ENCODE measurements at regions not wholly inside any gene's neighbourhood (a gene's known extent, or its start where the extent isn't known, plus 50 kb on each side); places are given as distances from the start of the nearest gene placed in this dataset.
"Not testable (repeated sequence)": the region's sequence is repeated elsewhere in the genome, so short reads cannot be mapped to it uniquely, and the experiment has no call there.

DNA sequence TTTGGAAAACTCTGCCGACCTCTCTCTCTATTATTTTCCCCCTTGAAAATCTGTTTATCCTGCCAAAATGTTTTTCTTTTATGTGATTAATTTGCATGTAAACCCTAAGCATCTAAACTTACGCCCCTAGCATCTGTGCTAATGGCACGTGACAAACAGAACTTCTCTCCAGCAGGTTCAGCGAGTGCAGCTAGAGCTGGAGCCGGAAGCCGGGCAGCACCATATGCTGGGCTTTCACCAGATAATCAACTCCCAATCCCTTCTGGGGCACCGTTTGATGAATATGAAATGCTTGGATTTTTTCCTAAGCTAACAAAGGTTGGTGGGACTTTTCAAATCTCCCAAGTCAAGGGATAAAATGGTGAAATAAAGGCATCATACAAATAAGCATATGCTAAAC, 667.5 kb upstream of the TMEM132C start:
- peak; percentile 52 for DNase-seq (ENCODE audit: low spot score)
- in situ Hi-C loops (cut with HindIII; ENCODE audit: low sequenced_read_pairs): no loop called here

GRCh38 chr12:127600211-127600610, 666.8 kb upstream of the TMEM132C start:
- no peak for DNase-seq (ENCODE audit: low spot score)

GRCh38 chr12:127606476-127607015, 660.4 kb upstream of the TMEM132C start:
- in situ Hi-C loops (cut with HindIII; ENCODE audit: low sequenced_read_pairs): no loop called here
- DNase-seq (ENCODE audit: low spot score): peak; percentile 35

More at GRCh38 chr12:127600211-127600610, 666.8 kb upstream of the TMEM132C start:
- in situ Hi-C loops (cut with HindIII; ENCODE audit: low sequenced_read_pairs): no loop called here

DNA sequence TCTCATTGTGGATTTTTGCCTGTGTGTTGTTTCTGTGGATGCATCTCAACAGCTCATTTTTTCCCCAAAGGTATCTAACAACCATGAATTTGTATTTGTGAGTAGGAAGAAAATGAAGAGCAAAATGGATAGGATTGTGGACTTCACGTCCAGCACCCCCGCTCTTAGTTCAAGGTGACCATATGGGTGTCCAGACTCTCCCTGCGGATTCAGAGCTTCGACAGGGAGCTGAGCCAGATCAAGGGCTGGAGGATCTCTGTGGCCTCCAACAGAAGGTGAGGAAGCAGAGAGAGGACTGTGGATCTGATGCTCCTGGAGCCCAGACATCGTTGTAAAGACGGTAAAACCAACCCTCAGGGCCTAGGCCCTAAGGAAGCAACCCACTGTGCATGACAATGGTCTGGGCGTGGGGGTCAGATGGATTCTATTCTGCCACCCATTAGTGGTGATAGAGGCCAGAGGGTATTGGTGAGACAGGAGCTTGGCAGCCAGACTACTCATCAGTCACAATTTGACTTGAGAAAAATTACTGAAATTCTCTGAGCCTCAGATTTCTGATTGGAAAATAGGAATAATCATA, 659.7 kb upstream of the TMEM132C start:
- peak; percentile 77 for DNase-seq (ENCODE audit: low spot score)
- in situ Hi-C loops (cut with HindIII; ENCODE audit: low sequenced_read_pairs): no loop called here

- DNase-seq (ENCODE audit: low spot score); in situ Hi-C loops (cut with HindIII; ENCODE audit: low sequenced_read_pairs): not testable (repeated sequence)
Observed at GRCh38 chr12:127608359-127608758, 658.6 kb upstream of the TMEM132C start.

DNA sequence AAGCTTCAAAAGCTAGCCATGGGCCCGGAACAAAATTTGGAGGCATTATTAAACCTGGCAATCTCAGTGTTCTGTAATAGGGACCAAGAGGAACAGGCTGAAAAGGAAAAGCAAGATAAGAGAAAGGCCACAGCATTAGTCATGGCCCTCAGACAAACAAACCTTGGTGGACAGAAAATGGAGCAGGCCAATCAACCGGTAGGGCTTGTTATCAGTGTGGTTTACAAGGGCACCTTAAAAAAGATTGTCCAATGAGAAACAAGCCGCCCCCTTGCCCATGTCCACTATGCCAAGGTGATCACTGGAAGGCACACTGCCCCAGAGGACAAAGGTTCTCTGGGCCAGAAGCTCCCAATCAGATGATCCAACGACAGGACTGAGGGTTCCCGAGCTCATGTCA, 653.9 kb upstream of the TMEM132C start:
- in situ Hi-C loops (cut with HindIII; ENCODE audit: low sequenced_read_pairs): no loop called here
- DNase-seq (ENCODE audit: low spot score): no peak

- in situ Hi-C loops (cut with HindIII; ENCODE audit: low sequenced_read_pairs): no loop called here
- peak; percentile 74 for DNase-seq (ENCODE audit: low spot score)
Observed at GRCh38 chr12:127619869-127620734, 646.9 kb upstream of the TMEM132C start.

- in situ Hi-C loops (cut with HindIII; ENCODE audit: low sequenced_read_pairs): no loop called here
- DNase-seq (ENCODE audit: low spot score): peak; percentile 74
Observed at GRCh38 chr12:127620735-127621355, 646.1 kb upstream of the TMEM132C start.

GRCh38 chr12:127621366-127621765, 645.6 kb upstream of the TMEM132C start:
- in situ Hi-C loops (cut with HindIII; ENCODE audit: low sequenced_read_pairs): no loop called here
- DNase-seq (ENCODE audit: low spot score): peak; percentile 53

DNA sequence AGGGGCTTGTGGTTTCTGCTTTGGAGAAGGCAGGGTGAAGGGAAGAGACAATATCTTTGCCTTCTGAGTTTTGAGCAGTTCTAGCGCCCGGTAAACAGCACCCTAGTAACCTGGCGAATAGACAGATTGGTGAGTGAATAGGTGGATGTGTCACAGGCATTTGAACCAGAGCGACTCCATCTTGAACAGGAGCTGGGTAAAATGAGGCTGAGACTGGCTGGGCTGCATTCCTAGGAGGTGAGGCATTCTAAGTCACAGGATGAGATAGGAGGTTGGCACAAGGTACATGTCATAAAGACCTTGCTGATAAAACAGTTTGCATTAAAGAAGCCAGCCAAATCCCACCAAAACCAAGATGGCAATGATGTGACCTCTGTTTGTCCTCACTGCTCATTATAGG, 643.6 kb upstream of the TMEM132C start:
- no peak for DNase-seq (ENCODE audit: low spot score)
- in situ Hi-C loops (cut with HindIII; ENCODE audit: low sequenced_read_pairs): no loop called here

DNA sequence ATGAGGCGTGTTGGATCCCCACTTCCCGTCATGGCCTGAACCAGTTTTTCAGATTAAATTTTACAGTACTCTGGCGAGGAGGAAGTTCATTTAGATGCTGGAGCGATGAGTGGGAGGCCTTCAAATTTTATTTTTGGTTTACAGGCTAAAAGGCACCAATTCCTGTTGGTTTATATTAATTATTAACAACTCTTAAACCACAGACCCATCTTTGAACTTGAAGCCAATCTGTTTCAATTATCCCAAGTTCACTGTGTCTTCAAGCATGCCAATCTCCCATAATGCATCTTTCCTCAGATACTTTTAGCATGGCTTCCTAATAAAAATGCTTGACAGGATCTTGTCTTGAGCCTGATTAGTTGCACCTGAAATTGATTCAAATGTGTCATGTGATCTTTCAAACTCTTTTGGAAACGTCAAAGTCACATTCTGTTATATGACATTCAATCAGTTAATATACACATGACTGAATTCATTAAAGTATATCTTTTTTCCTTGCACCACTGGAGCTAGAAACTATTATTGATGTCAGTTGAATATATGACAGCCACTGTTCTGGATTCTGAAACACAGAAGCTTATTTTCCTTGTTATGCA, 641.7 kb upstream of the TMEM132C start:
- in situ Hi-C loops (cut with HindIII; ENCODE audit: low sequenced_read_pairs): no loop called here
- DNase-seq (ENCODE audit: low spot score): no peak

- in situ Hi-C loops (cut with HindIII; ENCODE audit: low sequenced_read_pairs): no loop called here
- no peak for DNase-seq (ENCODE audit: low spot score)
Observed at GRCh38 chr12:127628645-127629044, 638.3 kb upstream of the TMEM132C start.

GRCh38 chr12:127629066-127629820, 637.7 kb upstream of the TMEM132C start:
- no peak for DNase-seq (ENCODE audit: low spot score)
- in situ Hi-C loops (cut with HindIII; ENCODE audit: low sequenced_read_pairs): no loop called here

DNA sequence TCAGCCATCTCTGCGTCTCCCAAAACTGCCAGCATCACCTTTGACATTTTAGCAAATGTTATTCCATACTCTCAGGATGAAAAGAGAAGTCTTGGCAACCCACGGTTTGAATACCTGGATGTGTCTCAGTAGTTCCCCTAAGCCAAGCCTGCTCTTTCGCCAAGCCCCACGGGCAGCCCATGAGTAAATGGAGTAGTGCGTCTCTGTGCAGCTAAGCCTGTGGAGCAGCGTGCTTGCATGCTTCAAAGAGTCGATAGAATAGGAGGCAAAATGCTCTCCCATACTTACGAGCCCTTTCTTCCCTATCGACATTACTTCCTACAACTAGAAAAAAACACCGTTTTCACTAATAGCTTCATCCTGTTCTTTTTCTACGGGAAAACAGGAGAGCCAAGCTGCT, 634.5 kb upstream of the TMEM132C start:
- in situ Hi-C loops (cut with HindIII; ENCODE audit: low sequenced_read_pairs): no loop called here
- DNase-seq (ENCODE audit: low spot score): peak; percentile 66

- in situ Hi-C loops (cut with HindIII; ENCODE audit: low sequenced_read_pairs): no loop called here
- DNase-seq (ENCODE audit: low spot score): no peak
Observed at GRCh38 chr12:127635838-127636237, 631.1 kb upstream of the TMEM132C start.

DNA sequence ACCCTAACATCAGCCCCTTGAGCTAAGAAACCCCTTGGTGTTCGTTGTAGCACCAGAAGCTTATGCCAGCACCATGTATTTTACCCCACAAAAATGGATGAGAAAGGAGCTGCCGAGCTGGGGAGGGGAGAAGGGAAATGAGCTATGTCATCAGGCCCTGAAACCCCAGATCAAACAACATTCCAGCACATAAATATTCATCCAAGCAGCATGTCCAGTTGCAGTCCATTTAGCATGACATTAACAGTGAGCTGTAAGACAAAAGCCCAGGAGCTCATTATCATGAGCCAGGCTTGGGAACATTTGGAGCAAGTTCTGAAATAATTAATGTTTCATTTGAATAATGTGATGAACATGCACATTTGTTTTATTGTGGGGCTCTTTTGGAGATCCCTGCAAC, 630.1 kb upstream of the TMEM132C start:
- in situ Hi-C loops (cut with HindIII; ENCODE audit: low sequenced_read_pairs): no loop called here
- no peak for DNase-seq (ENCODE audit: low spot score)

DNA sequence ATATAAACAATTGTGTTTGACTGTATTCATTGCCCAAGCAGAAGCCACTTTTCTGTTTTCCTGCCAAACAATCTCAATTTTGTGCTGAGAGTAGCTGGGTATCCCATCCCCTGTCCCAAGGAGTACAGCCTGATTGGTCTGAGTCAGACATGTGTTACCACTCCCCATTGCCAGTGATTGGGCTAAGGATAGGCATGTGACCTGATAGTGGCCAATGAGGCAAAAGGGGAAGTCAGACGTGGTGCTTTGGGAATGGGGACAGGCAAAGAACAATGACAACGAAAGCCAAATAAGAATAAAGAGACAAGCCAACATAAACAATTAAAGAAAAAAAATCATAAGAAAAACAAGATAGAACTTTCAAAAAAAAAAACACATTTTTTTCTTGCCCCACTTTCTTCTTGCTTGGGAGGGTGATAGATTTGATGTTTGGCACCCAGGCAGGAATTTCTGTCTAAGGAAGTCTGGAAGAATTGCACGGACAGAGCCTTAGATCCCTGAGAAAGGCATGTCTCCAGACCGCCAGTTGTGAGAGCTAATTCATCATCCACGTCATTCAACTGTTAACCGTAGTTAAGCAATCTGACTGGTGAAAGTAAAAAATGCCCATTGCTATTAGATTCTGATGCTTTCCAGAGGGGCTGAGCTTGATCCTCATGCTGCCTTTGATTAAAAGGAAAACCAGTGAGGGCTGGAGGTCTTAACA, 626.6 kb upstream of the TMEM132C start:
- DNase-seq (ENCODE audit: low spot score): no peak
- in situ Hi-C loops (cut with HindIII; ENCODE audit: low sequenced_read_pairs): no loop called here

DNA sequence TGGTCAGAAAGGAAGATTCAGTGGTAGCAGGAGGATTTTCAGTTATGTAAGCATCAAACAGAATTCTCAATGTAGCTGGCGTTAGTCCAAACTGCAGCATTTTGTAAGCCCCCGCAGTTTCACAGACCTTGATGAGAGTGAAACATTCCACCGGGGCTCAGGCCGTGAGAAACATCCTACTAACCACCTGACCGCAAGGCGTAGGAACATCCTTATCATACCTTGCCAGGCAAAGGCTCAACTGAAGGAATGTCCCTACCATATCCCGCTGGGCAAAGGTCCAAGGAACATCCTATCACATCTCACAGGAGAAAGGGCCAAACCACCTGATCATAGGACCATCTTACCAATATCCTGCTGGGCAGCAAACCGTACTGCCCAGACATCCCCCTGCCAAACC, 624.8 kb upstream of the TMEM132C start:
- no peak for DNase-seq (ENCODE audit: low spot score)
- in situ Hi-C loops (cut with HindIII; ENCODE audit: low sequenced_read_pairs): no loop called here

Measured in G401 (cell line).